Endothelial cell of umbilical vein (primary cell): ENCODE measurements at regions not wholly inside any gene's neighbourhood (a gene's known extent, or its start where the extent isn't known, plus 50 kb on each side); places are given as distances from the start of the nearest gene placed in this dataset.

Experiments
- EZH2 ChIP-seq: IDR thresholded peaks from 2 replicates; pipeline ENCODE4 v1.6.1; 2012; ENCODE audit warnings: borderline replicate concordance, low read depth, mild to moderate bottlenecking, moderate library complexity, low read length, inconsistent platforms; ENCODE audit not compliant: severe bottlenecking
- FOS ChIP-seq: IDR thresholded peaks from 2 replicates; pipeline ENCODE4 v1.6.1; 2011; ENCODE audit warnings: mild to moderate bottlenecking, low read length, moderate library complexity, borderline replicate concordance; ENCODE audit not compliant: insufficient read depth
- JUN ChIP-seq: IDR thresholded peaks from 2 replicates; pipeline ENCODE4 v1.6.1; 2011; ENCODE audit warnings: borderline replicate concordance, low read depth; ENCODE audit not compliant: insufficient read length, insufficient read depth
- POLR2A ChIP-seq: IDR thresholded peaks from 2 replicates; pipeline ENCODE4 v1.6.1; 2012; ENCODE audit warnings: low read depth, mild to moderate bottlenecking, control low read depth, low read length
- POLR2AphosphoS5 ChIP-seq: IDR thresholded peaks from 2 replicates; pipeline ENCODE4 v1.6.1; 2012; ENCODE audit warnings: low read depth, mild to moderate bottlenecking, control low read depth, low read length, moderate library complexity; ENCODE audit not compliant: insufficient read depth
- TF ChIP-seq, protein P1 (sequence below), 2 donors: IDR thresholded peaks; 1 replicate in 1 of 2; 2 replicates in 1 of 2; pipeline ENCODE4 v1.5.1; 2011; ENCODE audit warnings: low read length in 2 of 2, mild to moderate bottlenecking in 2 of 2, moderate library complexity in 2 of 2, control low read depth in 1 of 2, inconsistent platforms in 1 of 2, low read depth in 1 of 2; ENCODE audit not compliant: insufficient read depth in 1 of 2; ENCODE audit errors: extremely low read depth in 1 of 2

DNA sequence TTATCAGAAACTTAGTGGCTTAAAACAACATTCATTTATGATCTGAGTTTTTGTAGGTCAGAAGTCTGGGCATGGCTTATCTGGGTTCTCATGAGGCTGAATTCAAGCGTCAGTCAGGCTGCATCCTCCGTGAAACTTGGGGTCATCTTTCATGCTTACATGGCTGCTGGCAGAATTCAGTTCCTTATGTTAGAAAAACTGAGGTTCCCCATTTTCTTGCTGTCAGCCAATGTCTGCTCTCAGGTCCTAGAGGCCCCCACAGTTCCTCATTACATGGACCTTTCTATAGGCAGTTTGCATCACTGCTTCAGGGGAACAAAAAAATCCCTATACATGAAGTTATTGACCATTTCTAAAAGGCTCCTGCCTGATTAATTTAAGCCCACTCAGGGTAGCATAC is 83.8 kb upstream of the NMUR2 start:
- TF ChIP-seq POLR2A: no peak
- TF ChIP-seq, protein P1, sequence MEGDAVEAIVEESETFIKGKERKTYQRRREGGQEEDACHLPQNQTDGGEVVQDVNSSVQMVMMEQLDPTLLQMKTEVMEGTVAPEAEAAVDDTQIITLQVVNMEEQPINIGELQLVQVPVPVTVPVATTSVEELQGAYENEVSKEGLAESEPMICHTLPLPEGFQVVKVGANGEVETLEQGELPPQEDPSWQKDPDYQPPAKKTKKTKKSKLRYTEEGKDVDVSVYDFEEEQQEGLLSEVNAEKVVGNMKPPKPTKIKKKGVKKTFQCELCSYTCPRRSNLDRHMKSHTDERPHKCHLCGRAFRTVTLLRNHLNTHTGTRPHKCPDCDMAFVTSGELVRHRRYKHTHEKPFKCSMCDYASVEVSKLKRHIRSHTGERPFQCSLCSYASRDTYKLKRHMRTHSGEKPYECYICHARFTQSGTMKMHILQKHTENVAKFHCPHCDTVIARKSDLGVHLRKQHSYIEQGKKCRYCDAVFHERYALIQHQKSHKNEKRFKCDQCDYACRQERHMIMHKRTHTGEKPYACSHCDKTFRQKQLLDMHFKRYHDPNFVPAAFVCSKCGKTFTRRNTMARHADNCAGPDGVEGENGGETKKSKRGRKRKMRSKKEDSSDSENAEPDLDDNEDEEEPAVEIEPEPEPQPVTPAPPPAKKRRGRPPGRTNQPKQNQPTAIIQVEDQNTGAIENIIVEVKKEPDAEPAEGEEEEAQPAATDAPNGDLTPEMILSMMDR (IDR thresholded peaks at IDR 0.05; ENCODE audit: extremely low read depth in 1 of 2, insufficient read depth in 1 of 2, low read depth in 1 of 2, low read length in 2 of 2): no peak
- no peak for TF ChIP-seq FOS
- no peak for TF ChIP-seq JUN
- TF ChIP-seq POLR2AphosphoS5: no peak
- no peak for TF ChIP-seq EZH2
